ENCODE measurements at regions not wholly inside any gene's neighbourhood (a gene's known extent, or its start where the extent isn't known, plus 50 kb on each side); places are given as distances from the start of the nearest gene placed in this dataset.

- no peak for DNase-seq (ENCODE audit: low read depth)
- H3K4me3 ChIP-seq (ENCODE audit: low read depth, low read length): no peak overlapping the region
- TF ChIP-seq MYC (IDR thresholded peaks at IDR 0.05; ENCODE audit: low read depth, low read length) (no peak), CTCF (IDR thresholded peaks at IDR 0.05; ENCODE audit: low read depth, low read length) (no peak), MAX (IDR thresholded peaks at IDR 0.05; ENCODE audit: low read depth, low read length) (no peak), POLR2A (IDR thresholded peaks at IDR 0.05; ENCODE audit: extremely low read depth, insufficient read length) (no peak)
Observed at GRCh38 chr5:120150770-120151169, 313.3 kb upstream of the PRR16 start.

GRCh38 chr5:120151181-120151580, 312.9 kb upstream of the PRR16 start:
- H3K4me3 ChIP-seq (ENCODE audit: low read depth, low read length): no peak overlapping the region
- TF ChIP-seq MAX (IDR thresholded peaks at IDR 0.05; ENCODE audit: low read depth, low read length): no peak
- TF ChIP-seq POLR2A (IDR thresholded peaks at IDR 0.05; ENCODE audit: extremely low read depth, insufficient read length): no peak
- no peak for TF ChIP-seq CTCF (IDR thresholded peaks at IDR 0.05; ENCODE audit: low read depth, low read length)
- no peak for TF ChIP-seq MYC (IDR thresholded peaks at IDR 0.05; ENCODE audit: low read depth, low read length)
- DNase-seq (ENCODE audit: low read depth): no peak

- TF ChIP-seq CTCF (IDR thresholded peaks at IDR 0.05; ENCODE audit: low read depth, low read length): no peak
- TF ChIP-seq MYC (IDR thresholded peaks at IDR 0.05; ENCODE audit: low read depth, low read length): no peak
- TF ChIP-seq POLR2A (IDR thresholded peaks at IDR 0.05; ENCODE audit: extremely low read depth, insufficient read length): no peak
- TF ChIP-seq MAX (IDR thresholded peaks at IDR 0.05; ENCODE audit: low read depth, low read length): no peak
- no peak overlapping the region for H3K4me3 ChIP-seq (ENCODE audit: low read depth, low read length)
- no peak for DNase-seq (ENCODE audit: low read depth)
Observed at GRCh38 chr5:120151825-120152224, 312.3 kb upstream of the PRR16 start.

- DNase-seq (ENCODE audit: low read depth): peak; percentile 15
- no peak for TF ChIP-seq POLR2A (IDR thresholded peaks at IDR 0.05; ENCODE audit: extremely low read depth, insufficient read length)
- TF ChIP-seq MAX (IDR thresholded peaks at IDR 0.05; ENCODE audit: low read depth, low read length): no peak
- no peak for TF ChIP-seq CTCF (IDR thresholded peaks at IDR 0.05; ENCODE audit: low read depth, low read length)
- TF ChIP-seq MYC (IDR thresholded peaks at IDR 0.05; ENCODE audit: low read depth, low read length): no peak
- H3K4me3 ChIP-seq (ENCODE audit: low read depth, low read length): no peak overlapping the region
Observed at GRCh38 chr5:120152472-120152871, 311.6 kb upstream of the PRR16 start.

- H3K4me3 ChIP-seq (ENCODE audit: low read depth, low read length): no peak overlapping the region
- DNase-seq (ENCODE audit: low read depth): no peak
- TF ChIP-seq CTCF (IDR thresholded peaks at IDR 0.05; ENCODE audit: low read depth, low read length) (no peak), MAX (IDR thresholded peaks at IDR 0.05; ENCODE audit: low read depth, low read length) (no peak), POLR2A (IDR thresholded peaks at IDR 0.05; ENCODE audit: extremely low read depth, insufficient read length) (no peak), MYC (IDR thresholded peaks at IDR 0.05; ENCODE audit: low read depth, low read length) (no peak)
Observed at GRCh38 chr5:120152931-120153330, 311.2 kb upstream of the PRR16 start.

GRCh38 chr5:120153551-120153950, 310.5 kb upstream of the PRR16 start:
- H3K4me3 ChIP-seq (ENCODE audit: low read depth, low read length): no peak overlapping the region
- no peak for DNase-seq (ENCODE audit: low read depth)
- no peak for TF ChIP-seq MAX (IDR thresholded peaks at IDR 0.05; ENCODE audit: low read depth, low read length)
- TF ChIP-seq POLR2A (IDR thresholded peaks at IDR 0.05; ENCODE audit: extremely low read depth, insufficient read length): no peak

Measured in NB4 (cell line).